Tibial artery (tissue), 4 donors: ENCODE measurements at regions not wholly inside any gene's neighbourhood (a gene's known extent, or its start where the extent isn't known, plus 50 kb on each side); places are given as distances from the start of the nearest gene placed in this dataset.

Source experiments
- DNase-seq, 2 donors: peaks; one replicate each; pipeline ENCODE4 v3.0.0-alpha.2; 2019
- H3K27ac ChIP-seq, 2 donors: fragments of 200-600 bp; sonication (generic) in 1 of 2; 1 replicate in 1 of 2; 2 replicates in 1 of 2; pipeline ENCODE4 v1.5.1; 2018 to 2019; ENCODE audit warnings: mild to moderate bottlenecking in 1 of 2
- H3K27me3 ChIP-seq, 2 donors: fragments of 200-600 bp; sonication (generic) in 1 of 2; one replicate each; pipeline versions ENCODE4 v1.5.1 to v1.6.0; 2016 to 2019
- H3K36me3 ChIP-seq, 3 donors: fragments of 200-600 bp; sonication (generic) in 2 of 3; one replicate each; pipeline ENCODE4 v1.5.1; 2016 to 2019; ENCODE audit warnings: mild to moderate bottlenecking in 2 of 3
- H3K4me1 ChIP-seq, 4 donors: fragments of 200-600 bp; sonication (generic) in 2 of 4; 1 replicate in 3 of 4; 2 replicates in 1 of 4; pipeline ENCODE4 v1.5.1; 2016 to 2019
- H3K4me3 ChIP-seq, 2 donors: fragments of 200-600 bp; sonication (generic) in 1 of 2; 1 replicate in 1 of 2; 2 replicates in 1 of 2; pipeline ENCODE4 v1.5.1; 2018 to 2019; ENCODE audit warnings: mild to moderate bottlenecking in 2 of 2
- H3K9me3 ChIP-seq, 3 donors: fragments of 200-600 bp; sonication (generic) in 1 of 3; one replicate each; pipeline ENCODE4 v1.5.1; 2016 to 2019
- intact Hi-C: fragments of 100-400 bp; cut with DNase I; formaldehyde crosslinking; loops from one replicate; pipeline ENCODE4 v1.15.0; 2023; ENCODE audit warnings: low total_unique reads
- TF ChIP-seq, protein P1 (sequence below), 2 experiments: fragments of 200-600 bp in 1 of 2; fragments of 450-650 bp in 1 of 2; IDR thresholded peaks; one replicate each; pipeline ENCODE4 v1.5.1; 2017 to 2019; ENCODE audit warnings: antibody characterized with exemption in 2 of 2, mild to moderate bottlenecking in 1 of 2, moderate library complexity in 1 of 2

- Histone ChIP-seq H3K27me3 (no peaks in the 10 kb centered on the region), H3K36me3 (no peaks in the 10 kb centered on the region), H3K9me3 (no peaks in the 10 kb centered on the region), H3K4me1 (no peaks in the 10 kb centered on the region), H3K4me3 (no peak overlapping the region), H3K27ac (no peak overlapping the region)
- intact Hi-C loops: no loop called here
- TF ChIP-seq, protein P1, sequence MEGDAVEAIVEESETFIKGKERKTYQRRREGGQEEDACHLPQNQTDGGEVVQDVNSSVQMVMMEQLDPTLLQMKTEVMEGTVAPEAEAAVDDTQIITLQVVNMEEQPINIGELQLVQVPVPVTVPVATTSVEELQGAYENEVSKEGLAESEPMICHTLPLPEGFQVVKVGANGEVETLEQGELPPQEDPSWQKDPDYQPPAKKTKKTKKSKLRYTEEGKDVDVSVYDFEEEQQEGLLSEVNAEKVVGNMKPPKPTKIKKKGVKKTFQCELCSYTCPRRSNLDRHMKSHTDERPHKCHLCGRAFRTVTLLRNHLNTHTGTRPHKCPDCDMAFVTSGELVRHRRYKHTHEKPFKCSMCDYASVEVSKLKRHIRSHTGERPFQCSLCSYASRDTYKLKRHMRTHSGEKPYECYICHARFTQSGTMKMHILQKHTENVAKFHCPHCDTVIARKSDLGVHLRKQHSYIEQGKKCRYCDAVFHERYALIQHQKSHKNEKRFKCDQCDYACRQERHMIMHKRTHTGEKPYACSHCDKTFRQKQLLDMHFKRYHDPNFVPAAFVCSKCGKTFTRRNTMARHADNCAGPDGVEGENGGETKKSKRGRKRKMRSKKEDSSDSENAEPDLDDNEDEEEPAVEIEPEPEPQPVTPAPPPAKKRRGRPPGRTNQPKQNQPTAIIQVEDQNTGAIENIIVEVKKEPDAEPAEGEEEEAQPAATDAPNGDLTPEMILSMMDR (IDR thresholded peaks at IDR 0.05): no peak
- no peak for DNase-seq
Observed at GRCh38 chr10:31253237-31253636, 65.8 kb upstream of the ZEB1 start.

DNA sequence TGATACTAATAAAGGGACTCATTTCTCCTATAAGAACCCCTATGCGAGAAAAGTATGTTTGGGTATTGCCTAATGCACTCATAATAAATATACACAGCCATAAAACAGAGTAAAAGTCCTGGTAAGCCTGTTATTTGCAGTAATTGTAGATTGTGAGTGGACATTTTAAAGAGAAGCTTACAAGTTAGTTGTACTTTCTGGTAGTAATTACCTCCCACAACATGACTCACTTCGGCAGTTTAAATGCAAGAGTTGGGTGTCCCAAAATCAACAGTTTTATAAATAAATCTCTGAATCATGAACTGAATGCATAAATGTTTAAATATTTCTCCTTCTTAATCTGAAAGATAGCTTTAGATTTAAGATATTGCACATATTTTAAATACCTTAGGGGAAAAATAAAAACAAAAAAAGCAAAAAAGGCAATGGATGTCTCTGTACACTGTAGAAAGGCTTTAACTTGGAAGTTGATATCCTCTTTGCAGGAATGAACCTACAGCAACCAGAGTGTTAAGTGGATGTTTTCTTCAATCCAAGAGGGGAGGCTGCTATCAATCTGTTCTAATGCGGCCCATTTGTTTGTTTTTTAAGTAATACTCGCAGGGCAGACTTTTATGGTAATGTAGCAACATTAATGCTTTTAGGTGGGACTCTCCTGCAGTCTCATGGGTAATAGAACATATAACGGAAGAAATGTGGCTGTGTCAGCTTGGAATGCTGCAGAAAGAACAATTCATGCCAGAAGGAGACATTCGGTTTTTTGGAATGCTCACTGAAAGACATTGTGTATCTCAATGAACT is 57.3 kb upstream of the ZEB1 start:
- intact Hi-C loops: no loop called here

GRCh38 chr10:31262672-31263071 is 56.3 kb upstream of the ZEB1 start:
- Histone ChIP-seq H3K4me3 (peak overlapping the region in 1 of 2 donors; percentile 33), H3K4me1 (peaks cover 0 to 30% (median 17%) of the 10 kb centered on the region in 4 donors), H3K27me3 (no peaks in the 10 kb centered on the region), H3K9me3 (no peaks in the 10 kb centered on the region), H3K36me3 (no peaks in the 10 kb centered on the region), H3K27ac (peak overlapping the region; percentile 37 to 56)
- intact Hi-C loops: no loop called here
- peak in 1 of 2 donors; percentile 32 for DNase-seq
- TF ChIP-seq, protein P1 (IDR thresholded peaks at IDR 0.05): no peak

More for the DNA sequence above, 57.3 kb upstream of the ZEB1 start:
- Histone ChIP-seq H3K27ac (peak overlapping the region; percentile 37 to 56), H3K36me3 (no peaks in the 10 kb centered on the region), H3K4me1 (peaks cover 0 to 30% (median 17%) of the 10 kb centered on the region in 4 donors), H3K4me3 (peak overlapping the region; percentile 21 to 33), H3K27me3 (no peaks in the 10 kb centered on the region), H3K9me3 (no peaks in the 10 kb centered on the region)
- TF ChIP-seq, protein P1 (IDR thresholded peaks at IDR 0.05): no peak
- DNase-seq: no peak

DNA sequence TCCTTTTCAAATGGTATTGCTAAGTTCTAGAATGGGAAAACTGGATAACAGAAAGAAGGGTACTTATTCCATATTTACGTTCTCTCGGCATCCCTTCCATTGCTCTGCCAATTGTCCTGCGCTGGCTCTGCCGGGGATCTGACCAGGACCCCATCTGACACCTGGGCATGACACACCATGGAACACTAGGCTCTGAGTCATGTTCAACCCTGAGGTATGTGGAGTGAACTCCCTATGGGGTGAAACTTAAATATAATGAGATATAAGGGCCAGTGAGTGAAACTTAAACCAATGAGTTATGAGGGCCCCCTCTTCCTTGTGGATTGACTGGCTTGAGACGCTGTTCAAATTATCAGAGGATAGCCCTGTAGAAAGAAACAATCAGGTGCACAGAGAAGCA is 55.1 kb upstream of the ZEB1 start:
- no peaks in the 10 kb centered on the region for H3K9me3 ChIP-seq
- H3K36me3 ChIP-seq: no peaks in the 10 kb centered on the region
- no peak for DNase-seq
- intact Hi-C loops: no loop called here
- no peaks in the 10 kb centered on the region for H3K27me3 ChIP-seq
- no peak overlapping the region for H3K27ac ChIP-seq
- no peak overlapping the region for H3K4me3 ChIP-seq
- TF ChIP-seq, protein P1 (IDR thresholded peaks at IDR 0.05): no peak
- H3K4me1 ChIP-seq: peaks cover 0 to 30% (median 17%) of the 10 kb centered on the region in 4 donors

DNA sequence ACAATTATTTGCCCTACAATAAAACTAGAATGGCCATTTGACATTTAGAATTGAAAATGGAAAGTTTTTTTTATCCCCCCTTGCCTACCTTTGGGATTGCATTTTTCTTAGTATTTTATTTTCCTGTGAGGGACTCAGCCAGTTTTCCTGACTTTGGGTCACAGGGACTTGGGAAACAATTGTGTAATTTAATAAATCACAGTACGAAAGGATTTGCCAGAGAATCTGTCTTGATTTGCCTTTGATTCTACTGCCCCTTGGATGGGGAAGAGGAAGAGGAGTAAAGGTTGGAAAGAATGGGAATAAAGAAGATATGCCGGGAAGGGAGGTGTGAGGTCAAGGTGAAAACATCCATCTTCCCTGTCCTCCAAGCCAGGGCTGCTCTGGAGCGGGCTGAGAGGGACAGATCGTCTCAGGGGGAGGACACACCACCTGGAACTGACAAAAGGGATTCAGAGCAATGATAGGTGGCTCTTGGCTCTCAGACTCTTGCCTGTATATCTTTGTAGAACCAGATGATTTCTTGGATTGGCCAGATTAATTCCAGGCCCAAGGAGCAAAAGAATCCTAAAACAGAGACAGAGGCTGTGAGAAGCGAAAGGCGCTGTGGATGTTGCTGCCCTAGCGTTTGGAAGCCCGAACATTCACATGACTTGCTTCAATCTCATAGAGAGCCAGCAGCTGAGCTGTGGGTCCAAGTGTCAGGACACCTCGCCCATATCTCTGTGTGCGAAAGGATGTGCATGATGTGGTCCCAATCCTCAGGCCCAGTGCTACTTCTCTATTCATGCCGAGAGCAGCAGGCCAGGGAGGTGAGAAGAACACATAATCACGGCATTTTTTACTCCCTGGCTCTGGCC is 50.3 kb upstream of the ZEB1 start:
- Histone ChIP-seq H3K27ac (no peak overlapping the region), H3K36me3 (no peaks in the 10 kb centered on the region), H3K4me3 (no peak overlapping the region), H3K4me1 (peaks cover 0 to 16% (median 0%) of the 10 kb centered on the region in 4 donors), H3K9me3 (no peaks in the 10 kb centered on the region), H3K27me3 (no peaks in the 10 kb centered on the region)
- no peak for DNase-seq
- TF ChIP-seq, protein P1 (IDR thresholded peaks at IDR 0.05): no peak
- intact Hi-C loops: no loop called here
